NCI-H510A (cell line): ENCODE measurements at regions not wholly inside any gene's neighbourhood (a gene's known extent, or its start where the extent isn't known, plus 50 kb on each side); places are given as distances from the start of the nearest gene placed in this dataset.
"Not testable (repeated sequence)": the region's sequence is repeated elsewhere in the genome, so short reads cannot be mapped to it uniquely, and the experiment has no call there.

Experiments used
- DNase-seq: peaks from one replicate; lab custom pipeline; 2025; lab: John Stamatoyannopoulos, UW

DNA sequence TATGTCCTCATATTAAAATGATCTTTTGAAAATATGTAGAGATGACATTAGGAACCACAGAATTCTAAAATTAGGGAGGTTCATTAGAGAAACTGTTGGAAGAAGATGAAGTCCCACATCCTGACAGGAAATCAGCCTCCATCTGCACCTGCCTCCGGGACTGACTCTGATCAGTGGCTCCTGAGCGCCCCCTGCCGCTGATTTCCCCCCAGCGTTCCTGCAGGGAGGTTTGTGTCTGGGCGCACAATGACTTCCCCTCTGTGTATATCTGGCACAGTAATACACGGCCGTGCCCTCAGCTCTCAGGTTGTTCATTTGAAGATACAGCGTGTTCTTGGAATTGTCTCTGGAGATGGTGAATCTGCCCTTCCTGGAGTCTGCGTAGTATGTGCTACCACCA is 883.8 kb downstream of the TMEM121 start:
- not testable (repeated sequence) for DNase-seq

DNA sequence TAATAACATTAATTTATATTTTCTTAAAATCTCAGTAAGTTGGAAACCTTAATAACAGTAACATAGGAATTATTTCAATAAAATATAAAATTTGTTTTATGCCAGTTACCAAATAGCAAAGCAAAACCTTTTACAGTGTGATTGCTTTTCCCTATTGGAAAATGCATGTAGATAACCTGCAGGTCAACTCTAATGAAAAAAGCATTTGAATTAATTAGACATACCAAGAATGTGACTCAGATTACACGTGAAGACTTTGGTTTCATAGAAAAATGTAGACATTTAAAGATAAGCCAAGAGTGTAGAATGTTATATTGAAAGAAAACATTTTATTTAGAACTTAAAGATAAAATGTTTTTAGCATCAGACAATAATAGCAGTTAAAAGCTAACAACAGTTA is 888.1 kb downstream of the TMEM121 start:
- no peak for DNase-seq

DNA sequence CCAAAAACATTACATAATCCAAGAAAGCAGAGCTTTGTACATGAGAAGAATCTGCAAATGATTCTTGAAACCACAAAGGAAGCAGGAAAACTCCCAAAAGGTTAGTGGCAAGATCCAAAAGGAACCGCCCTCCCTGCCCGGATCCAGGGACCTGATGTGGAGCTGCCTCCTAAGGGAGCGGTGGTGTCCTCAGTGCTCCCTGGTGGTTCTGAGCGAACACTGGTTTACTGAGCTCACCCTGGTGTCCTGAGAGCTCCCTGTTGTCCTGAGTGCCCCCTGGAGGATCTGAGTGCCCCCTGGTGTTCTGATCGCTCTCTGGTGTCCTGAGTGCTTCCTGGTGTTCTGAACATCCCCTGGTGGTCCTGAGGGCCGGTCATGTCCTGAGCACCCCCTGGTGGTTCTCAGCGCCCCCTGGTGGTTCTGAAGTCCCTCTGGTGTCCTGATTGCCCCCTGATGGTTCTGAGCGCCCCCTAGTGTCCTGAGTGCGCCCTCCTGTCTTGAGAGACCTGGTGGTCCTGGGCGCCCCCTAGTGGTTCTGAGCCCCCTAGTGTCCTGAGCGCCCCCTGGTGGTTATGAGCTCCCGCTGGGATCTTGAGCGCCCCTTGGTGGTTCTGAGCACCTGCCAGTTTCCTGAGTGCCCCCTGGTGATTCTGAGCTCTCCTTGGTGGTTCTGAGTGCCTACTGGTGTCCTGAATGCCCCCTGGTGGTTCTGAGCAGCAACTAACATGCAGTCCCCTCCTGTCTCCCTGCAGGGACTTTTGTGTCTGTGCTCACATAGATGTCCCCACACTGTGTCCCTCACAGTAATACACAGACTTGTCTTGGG is 891.1 kb downstream of the TMEM121 start:
- no peak for DNase-seq

DNA sequence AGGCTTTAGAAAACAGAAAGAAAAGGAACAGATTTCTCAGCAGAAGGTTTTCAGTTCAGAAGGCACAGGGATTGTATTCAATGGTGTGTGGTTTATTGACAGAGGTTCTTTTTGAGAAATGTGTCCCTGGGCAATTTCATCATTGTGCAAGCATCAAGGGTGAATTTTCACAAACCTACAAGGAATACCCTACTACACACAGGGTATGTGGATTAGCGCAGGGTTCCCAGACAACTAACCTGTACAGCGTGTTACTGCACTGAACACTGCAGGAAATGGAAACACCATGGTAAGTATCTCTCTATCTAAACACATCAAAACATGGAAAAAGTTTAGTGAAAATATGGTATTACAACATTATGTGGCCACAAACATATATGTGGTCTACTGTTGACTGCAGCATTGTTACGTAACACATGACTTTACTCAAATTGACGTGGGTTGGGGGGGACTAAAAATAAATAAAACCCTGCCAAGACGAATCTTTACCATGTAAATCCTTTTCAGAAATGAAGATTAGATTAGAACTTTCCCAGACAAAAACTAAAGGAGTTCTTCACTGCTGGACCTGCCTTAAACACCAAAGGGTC is 893.1 kb downstream of the TMEM121 start:
- DNase-seq = no peak

DNA sequence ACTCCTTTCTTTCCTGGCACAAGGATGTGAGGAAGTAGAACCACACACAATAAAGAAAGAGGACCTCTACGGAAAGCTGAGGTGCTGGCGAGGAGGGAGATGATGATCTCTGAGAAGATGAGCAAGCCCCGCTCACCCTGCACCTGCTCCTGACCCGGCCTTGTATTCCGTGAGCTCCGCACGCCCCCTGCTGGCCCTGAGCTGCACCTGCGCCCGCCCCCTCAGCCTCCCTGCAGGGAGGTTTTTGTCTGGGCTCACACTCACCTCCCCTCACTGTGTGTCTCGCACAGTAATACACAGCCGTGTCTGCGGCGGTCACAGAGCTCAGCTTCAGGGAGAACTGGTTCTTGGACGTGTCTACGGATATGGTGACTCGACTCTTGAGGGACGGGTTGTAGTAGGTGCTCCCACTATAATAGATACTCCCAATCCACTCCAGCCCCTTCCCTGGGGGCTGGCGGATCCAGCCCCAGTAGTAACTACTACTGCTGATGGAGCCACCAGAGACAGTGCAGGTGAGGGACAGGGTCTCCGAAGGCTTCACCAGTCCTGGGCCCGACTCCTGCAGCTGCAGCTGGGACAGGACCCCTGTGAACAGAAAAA is 895.1 kb downstream of the TMEM121 start:
- DNase-seq = not testable (repeated sequence)

DNA sequence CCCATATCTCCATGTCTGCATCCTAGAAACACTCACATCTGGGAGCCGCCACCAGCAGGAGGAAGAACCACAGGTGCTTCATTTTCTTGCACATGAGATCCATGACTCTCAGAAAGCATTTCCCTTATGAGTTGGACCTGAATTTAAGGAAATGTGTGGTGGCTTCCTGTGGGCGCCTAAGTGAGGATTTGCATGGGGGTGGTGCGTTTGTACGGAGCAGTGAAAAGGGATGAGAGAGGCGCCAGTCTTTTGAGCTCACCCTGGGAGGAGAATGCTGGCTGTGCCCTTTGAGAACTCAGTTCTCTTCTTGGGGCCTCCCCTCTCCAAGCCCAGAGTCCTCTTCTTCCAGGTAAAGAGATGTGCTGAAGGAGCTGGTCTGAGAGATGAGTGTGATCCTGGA is 895.7 kb downstream of the TMEM121 start:
- DNase-seq = no peak

DNA sequence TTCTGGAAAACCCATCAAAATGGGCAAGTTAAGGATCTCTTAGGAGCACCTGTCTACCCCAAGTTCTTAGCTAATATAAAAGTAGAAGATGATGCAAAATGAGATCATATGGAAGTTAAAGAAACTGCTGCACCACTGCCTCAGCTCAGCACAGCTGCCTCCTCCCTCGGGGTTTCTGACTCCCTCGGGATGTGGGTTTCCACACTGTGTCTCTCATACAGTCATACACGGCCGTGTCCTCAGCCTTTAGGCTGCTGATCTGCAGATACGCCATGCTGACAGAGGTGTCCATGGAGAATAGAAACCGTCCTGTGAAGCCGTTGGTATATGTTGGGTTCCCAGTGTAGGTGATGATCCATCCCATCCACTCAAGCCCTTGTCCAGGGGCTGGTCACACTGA is 898.8 kb downstream of the TMEM121 start:
- DNase-seq = not testable (repeated sequence)

DNA sequence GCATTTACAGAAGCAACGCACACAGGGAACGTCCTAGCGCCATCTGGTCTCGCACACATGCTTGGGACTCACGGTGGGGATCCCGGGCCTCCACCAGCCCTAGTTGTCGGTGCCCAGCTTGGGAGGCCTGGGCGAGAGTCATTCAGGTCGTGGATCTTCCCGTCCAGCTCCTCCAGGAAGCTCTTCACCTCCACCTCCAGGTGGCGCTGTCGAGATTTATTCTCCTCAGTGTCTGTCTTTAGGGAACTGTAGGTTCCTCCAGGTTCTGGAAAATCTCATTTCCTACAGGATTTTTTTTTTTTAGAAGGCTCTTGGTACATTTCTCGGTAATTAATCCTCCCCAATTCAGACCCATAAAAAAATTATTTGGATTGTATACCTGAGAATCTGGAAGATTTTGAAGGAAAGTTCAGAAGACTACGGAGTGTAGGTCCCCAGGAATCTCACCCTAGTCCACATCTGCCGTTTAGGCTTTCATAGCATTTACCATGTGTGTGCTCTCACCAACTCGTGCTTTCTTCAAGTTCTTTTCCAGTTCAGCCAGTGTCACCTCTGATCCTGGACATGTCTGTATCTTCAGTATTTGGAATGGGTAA is 910.0 kb downstream of the TMEM121 start:
- DNase-seq = no peak

DNA sequence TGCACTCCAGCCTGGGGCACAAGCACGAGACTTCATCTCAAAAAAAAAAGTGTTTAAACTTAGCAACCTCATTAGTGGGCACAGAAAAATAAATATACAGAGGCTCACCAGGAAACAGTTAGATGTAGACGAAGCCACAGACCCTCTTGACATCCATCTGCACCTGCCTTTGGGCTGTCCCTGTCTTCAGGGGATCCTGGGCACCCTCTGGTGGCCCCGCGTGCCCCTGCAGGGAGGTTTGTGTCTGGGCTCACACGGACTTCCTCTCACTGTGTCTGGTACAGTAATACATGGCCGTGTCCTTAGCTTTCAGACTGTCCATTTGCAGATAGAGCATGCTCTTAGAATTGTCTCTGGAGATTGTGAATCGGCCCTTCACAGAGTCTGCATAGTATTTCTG is 916.5 kb downstream of the TMEM121 start:
- DNase-seq = peak; percentile 36

DNA sequence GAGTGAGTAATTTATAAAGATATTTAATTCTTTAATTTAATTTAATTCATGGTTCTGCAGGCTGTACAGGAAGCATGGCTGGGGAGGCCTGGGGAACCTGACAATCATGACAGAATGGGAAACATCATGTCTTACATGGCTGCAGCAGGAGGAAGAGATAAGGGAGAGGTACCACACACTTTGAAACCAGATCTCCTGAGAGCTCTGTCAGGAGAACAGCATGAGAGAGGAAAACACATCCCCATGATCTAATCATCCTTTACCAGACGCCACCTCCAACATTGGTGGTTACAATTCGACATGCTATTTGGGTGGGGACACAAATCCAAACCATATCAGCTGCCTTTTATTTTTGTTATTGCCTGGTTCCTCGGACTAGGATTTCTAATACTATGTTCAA is 928.6 kb downstream of the TMEM121 start:
- no peak for DNase-seq

DNA sequence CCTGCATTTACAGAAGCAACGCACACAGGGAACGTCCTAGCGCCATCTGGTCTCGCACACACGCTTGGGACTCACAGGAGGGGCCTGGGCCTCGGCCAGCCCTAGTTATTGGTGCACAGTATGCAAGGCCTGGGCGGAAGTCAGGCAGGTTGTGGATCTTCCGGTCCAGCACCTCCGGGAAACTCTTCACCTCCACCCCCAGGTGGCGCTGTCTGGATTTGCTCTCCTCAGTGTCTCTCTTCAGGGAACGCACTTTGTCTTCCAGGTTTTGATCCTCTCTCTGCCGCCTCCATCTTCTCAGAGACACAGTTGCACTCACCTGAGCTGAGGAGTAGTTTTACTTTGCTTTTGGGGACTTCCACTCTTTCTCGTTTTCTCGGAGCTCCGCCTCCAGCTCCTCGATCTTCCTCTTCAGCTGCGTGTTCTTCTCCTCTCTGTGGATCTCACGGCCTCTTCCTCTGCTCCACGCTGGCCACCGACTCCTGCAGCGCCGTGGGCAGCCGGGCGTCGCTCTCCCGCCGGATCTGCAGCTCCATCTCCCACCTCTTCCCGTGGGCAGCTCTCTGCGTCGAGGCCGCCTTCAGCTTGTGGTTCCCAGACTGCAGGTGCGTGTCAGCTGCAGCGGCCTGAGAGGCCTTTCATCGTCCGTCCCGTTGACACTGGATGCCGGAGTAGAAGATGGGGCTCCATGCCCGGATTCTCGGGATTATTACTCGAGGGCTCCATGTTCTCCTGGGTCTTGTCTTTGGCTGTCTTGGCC is 933.8 kb downstream of the TMEM121 start:
- no peak for DNase-seq

DNA sequence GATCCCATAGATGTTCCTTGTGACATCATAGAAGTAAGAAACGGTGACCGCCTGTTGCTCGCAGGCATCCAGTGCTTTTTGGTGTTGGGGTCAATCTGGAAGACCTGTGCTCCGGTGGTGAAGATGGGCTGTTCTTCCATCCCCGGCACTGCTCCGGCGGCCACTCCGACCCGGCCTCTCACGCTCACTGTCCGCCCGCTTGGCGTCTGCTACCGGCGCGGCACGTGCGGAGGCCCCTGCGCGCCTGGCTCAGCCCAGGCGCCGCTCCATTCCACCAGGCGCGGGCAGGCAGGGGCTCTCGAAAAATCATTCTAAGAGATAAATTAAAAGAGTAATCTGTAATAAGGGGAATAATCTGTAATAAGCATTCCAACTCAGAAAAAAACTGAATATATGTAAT is 934.5 kb downstream of the TMEM121 start:
- DNase-seq = no peak

DNA sequence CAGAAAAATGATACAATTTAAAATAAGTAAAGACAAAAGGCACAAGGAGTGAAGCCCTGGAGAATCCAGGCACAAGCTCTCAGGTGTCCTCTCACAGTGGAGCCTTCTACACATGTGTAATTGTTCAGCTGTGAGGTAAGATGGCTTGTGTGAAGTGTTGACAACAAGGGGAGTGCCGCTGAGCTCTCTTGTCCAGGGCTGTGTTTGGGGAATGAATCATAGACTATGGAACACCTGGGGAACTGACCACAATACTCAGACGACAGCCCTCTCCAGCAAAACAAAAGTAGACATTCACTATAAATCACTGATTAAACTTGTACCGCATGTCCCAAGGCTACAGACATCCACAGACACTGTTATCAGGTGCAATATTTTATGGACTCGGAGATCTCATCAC is 940.1 kb downstream of the TMEM121 start:
- DNase-seq = peak; percentile 55

DNA sequence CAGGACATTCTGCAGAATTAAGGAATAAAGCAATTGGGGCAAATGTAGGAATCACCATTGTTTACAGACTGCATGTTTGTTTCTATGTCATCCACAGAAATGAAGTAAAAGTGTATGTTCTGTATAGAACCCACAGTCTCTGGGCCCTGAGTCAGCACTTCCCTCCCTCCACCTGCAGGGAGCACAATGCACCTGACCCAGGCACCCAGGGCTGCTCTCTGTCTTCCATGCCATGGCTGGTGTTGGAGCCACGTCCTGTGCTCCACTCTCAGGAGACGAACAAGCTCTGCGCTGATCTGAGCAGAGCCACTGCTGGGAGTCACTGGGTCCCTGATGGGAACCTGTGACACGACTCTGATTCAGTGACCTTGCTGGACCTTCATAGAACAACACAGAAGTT is 942.5 kb downstream of the TMEM121 start:
- DNase-seq = not testable (repeated sequence)

DNA sequence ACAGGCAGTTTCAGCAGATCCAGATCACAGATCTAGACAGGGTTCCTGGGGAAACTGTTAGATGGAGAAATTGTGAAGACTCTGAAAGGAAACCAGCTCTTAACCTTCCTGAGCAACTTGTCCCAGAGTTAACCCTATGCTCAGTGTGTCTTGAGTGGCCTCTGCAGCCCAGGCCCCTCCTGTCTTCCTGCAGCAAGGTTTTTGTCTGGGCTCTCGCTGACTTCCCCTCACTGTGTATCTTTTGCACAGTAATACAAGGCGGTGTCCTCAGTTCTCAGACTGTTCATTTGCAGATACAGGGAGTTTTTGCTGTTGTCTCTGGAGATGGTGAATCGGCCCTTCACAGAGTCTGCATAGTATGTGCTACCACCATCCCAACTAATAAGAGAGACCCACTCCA is 943.6 kb downstream of the TMEM121 start:
- not testable (repeated sequence) for DNase-seq

DNA sequence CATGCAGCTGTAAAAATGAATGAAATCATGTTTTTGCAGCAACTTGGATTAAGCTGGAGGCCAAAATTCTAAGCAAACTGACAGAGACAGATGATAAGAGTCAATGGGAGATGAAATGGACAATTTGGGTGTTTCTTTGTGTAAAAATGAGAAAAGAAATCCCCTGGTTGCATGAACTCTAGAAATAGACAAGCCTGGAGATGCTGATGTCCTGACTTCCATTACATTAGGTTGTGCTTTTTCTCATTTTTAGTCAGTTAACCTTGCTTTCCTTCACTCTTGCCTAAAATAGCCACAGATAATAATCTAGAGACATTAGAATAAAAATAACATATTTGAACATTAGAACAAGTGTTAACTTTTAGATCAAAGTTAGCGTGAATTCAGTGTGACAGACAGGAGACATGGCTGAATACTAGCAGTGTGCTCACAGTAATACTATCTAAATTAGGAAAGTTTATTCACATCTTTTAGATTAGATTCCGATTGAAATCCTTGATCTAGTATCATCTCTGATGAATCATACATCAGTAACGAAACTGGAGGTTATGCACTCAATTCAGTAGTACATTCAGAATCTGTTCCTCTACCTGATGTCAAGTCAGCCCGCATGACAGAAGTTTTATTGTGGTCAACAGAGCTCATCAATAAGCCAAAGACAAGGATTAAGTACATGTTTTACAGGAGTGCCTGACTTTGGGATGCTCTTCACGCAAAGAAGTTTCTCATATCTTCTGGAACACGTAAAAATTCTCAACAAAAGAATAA is 948.1 kb downstream of the TMEM121 start:
- not testable (repeated sequence) for DNase-seq

DNA sequence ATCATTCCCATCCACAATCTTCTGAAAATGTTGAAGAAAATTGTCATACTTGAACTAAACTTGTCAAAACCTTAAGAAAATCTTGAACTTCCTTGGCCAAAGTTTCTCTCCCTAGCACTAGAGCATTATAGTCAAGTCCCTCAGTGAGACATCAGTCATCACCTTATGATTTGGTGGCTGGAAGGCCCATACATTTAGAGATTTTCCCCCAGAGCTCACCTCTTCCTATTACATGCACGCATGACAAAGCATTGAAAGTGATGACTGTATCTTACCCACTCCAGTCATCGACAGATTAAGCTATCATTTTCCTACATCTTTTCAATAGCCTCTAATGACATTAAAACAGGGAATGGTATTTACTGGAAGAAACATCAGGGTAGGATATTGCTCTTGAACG is 948.8 kb downstream of the TMEM121 start:
- DNase-seq = not testable (repeated sequence)

DNA sequence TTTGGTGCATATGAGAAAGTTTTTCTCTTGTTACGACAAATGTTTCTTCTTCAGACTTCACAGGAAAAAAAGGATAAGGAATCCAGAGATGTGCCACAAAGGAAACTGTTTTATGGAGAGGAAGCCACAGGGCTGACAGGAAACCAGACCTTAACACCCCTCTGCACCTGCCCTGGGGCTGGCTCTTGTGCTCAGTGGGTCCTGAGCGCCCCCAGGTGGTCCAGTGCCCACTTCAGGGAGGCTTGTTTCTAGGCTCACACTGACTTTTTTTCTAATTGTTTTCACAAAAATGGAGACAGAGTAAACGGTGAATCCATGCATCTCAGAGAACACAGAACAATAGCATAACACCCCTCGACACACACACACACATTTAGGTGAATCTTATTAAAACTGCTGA is 951.2 kb downstream of the TMEM121 start:
- DNase-seq = not testable (repeated sequence)

DNA sequence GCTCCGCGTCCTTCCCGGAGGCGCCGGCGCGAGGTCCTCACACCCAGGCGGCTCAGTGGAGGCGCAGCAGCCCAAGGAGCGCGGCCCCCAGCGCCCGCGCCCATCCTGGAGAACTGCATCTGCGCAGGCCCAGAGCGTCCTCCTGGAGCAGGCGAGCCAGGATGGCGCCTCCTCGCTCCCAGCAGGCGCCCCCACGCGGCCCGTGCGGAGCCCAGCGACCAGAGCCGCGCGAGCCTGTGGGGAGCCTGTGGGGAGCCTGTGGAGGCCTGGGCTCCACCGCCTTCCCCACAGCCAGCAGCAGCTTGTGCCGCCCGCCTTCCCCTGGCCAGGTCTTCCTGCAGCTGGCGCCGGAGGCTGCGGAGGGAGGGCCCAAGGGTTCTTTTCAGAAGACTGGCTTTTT is 953.9 kb downstream of the TMEM121 start:
- not testable (repeated sequence) for DNase-seq

DNA sequence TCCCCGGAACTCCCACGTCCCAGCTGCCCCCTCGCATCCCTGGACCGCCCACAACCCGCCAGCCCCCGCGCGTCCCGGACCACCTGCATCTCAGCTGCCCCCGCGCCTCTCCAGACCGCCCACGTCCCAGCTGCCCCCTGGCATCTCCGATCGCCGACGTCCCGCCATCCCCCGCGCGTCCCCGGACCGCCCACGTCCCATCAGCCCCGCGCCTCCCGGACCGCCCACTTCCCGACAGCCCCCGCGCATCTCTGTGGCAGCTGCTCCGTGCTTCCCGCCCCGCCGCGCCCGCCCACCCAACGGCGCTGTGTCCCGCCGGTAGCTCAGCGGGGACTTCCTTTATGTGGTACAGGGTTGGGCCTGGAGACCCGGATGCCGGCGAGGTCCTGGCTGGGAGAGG is 955.8 kb downstream of the TMEM121 start:
- DNase-seq = not testable (repeated sequence)

DNA sequence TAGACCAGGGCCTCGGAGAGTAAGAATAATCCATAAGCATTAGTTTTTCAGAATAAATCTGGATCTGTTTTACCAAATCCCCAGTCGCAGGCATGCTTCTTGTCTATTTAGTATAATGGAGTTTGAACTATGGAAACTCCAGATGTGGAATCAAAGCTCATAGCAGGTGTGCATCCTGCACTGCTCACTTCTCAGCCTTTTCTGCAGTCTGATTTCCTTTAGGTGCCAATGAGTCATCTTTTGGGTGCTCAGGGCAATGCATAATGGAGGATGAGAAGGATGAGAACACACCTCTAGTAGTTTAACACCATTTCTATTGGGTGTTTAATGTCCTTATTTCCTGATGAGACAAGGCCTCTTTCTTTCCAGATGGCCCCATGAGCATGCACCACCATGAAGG is 961.2 kb downstream of the TMEM121 start:
- DNase-seq = peak; percentile 51
